Epithelial cell of proximal tubule (primary cell): ENCODE measurements at regions not wholly inside any gene's neighbourhood (a gene's known extent, or its start where the extent isn't known, plus 50 kb on each side); places are given as distances from the start of the nearest gene placed in this dataset.
"Not testable (repeated sequence)": the region's sequence is repeated elsewhere in the genome, so short reads cannot be mapped to it uniquely, and the experiment has no call there.

ENCODE experiments used
- DNase-seq: peaks from one replicate; pipeline ENCODE4 v3.0.0-alpha.2; 2011; ENCODE audit warnings: low read depth
- H3K4me3 ChIP-seq: 2 replicates; pipeline ENCODE4 v1.5.1; 2011; ENCODE audit warnings: low read depth, mild to moderate bottlenecking, low read length
- TF ChIP-seq, protein P1 (sequence below): conservative IDR thresholded peaks from 2 replicates; pipeline ENCODE4 v1.5.1; 2012; ENCODE audit warnings: low read depth, mild to moderate bottlenecking, low read length

DNA sequence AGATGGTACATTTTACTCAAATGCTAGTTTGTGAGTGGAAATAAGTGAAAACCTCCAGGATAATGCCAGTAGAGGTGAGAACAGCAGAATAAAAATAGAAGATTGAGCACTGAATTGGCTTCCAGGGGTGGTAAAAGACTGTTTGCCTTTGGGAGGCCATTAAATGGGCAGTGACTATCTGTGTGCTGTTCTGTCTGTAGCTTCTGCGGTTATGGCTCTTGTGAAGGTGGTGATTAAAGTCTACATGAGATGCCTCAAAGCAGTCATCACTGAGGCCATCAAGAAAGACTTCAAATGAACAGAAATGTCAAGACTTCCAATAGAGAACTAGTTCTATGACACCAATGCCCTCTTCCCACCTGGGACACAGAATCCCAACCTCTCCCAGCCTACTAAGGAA lies 108.8 kb downstream of the EFHB start:
- TF ChIP-seq, protein P1, sequence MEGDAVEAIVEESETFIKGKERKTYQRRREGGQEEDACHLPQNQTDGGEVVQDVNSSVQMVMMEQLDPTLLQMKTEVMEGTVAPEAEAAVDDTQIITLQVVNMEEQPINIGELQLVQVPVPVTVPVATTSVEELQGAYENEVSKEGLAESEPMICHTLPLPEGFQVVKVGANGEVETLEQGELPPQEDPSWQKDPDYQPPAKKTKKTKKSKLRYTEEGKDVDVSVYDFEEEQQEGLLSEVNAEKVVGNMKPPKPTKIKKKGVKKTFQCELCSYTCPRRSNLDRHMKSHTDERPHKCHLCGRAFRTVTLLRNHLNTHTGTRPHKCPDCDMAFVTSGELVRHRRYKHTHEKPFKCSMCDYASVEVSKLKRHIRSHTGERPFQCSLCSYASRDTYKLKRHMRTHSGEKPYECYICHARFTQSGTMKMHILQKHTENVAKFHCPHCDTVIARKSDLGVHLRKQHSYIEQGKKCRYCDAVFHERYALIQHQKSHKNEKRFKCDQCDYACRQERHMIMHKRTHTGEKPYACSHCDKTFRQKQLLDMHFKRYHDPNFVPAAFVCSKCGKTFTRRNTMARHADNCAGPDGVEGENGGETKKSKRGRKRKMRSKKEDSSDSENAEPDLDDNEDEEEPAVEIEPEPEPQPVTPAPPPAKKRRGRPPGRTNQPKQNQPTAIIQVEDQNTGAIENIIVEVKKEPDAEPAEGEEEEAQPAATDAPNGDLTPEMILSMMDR = no peak
- DNase-seq = no peak
- no peak overlapping the region for H3K4me3 ChIP-seq

DNA sequence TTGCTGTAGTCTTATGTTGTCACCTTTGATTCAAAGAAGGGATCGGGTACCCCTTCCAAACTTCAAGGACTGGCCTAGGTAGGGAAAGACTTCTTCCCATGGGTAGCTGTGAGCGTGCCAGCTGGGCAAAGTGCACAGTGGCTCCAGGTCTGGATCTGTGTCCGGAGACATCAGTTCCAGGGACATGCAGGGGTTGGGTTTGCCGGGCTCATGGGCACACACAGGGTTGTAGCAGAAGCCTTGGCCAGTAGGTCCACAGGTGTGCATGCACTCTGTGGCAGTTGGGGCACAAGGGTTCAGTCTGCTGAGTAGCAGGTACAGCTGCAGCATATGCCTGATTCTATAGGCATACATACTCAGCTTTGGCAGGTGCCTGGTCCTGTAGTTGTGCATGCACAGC lies 111.2 kb downstream of the EFHB start:
- DNase-seq = no peak
- H3K4me3 ChIP-seq = no peak overlapping the region
- TF ChIP-seq, protein P1 = no peak

DNA sequence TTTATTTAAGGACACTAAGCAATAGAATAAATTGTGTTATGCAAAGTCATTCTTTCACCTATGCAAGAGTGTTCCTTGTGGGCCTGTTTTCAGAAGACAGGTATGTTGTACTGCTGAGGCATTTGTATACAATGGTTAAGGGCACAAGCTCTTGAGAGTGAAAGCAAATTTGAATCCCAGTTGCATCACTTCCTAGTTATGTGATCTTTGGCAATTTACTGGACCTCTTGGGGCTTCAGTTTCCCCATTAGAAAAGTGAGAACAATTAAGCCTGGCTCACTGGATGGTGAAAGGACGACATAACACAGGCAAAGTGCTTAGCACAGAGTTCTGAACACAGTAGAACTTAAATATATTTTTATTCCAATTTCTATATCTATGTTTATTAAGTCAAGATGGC lies 117.4 kb downstream of the EFHB start:
- TF ChIP-seq, protein P1 = no peak

DNA sequence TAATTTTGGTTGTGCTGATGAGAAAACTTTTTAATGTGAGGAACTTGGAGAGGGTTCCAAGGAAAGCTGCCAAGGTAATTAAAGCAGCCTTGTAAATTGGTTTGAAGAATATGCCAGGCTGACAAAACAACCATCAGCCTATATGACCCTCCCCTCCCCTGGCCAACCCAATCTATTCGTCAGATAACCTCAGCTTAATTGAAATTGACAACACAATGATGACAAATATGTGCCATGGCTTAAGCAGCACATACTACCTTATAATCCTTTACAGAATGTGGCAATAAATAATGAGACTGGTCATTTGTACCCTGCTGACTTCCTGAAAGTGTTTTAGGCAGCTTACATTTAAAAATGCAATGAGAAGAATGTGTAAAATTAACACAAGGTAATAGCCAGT lies 118.2 kb downstream of the EFHB start:
- H3K4me3 ChIP-seq = no peak overlapping the region
- no peak for DNase-seq
- TF ChIP-seq, protein P1 = no peak

More for the DNA sequence above, 117.4 kb downstream of the EFHB start:
- no peak for DNase-seq
- no peak overlapping the region for H3K4me3 ChIP-seq

DNA sequence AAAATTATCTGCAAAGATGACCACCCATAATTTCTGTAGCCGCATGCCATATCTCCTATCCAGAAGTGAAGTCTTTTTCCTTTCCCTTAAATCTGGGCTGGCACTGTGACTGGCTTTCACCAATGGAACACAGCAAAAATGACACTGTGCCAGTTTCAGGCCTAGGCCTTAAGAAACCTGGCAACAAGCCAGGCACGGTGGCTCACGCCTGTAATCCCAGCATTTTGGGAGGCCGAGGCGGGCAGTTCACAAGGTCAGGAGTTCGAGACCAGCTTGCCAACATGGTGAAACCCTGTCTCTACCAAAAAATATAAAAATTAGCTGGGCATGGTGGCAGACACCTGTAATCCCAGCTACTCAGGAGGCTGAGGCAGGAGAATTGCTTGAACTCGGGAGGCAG lies 120.3 kb downstream of the EFHB start:
- DNase-seq, H3K4me3 ChIP-seq: not testable (repeated sequence)

DNA sequence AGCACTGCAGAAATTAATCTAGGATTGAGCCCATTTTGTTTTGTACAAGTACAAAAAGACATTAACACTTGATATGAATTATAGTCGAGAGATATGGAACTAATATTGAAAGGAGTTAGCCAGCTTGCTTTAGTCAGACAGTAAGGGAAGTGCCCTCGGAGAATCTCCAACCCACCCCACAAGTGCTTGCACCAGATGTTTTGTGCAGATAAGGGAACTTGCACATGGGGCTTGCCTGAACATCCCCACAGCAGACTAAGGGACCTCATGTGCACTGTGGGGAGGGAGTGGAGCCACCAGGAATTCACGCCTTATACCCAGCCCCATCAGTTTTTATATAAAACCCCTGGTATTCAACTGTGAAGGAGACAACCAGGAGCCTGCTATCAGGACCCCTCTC lies 122.3 kb downstream of the EFHB start:
- TF ChIP-seq, protein P1 = no peak
- H3K4me3 ChIP-seq = no peak overlapping the region
- DNase-seq = no peak

DNA sequence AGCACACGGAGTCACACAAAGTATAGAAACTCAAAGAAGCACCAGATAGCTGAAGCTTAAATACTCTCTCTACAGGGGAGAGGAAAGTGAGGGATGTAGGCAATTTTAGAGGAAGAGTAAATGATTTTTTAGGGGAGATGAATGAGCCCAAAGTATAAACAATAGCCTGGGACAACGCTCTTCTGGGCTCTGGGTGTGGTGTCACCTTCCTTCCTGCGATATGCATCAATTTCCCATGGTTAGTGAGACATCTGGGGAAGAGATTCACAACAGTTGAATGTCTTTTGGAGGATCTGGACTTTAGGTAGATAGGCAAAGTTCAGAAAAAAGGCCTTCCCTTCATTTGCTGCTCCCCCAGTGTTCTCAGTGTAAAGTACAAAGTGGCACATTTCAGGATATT lies 125.2 kb downstream of the EFHB start:
- TF ChIP-seq, protein P1 = no peak
- H3K4me3 ChIP-seq = no peak overlapping the region
- no peak for DNase-seq

DNA sequence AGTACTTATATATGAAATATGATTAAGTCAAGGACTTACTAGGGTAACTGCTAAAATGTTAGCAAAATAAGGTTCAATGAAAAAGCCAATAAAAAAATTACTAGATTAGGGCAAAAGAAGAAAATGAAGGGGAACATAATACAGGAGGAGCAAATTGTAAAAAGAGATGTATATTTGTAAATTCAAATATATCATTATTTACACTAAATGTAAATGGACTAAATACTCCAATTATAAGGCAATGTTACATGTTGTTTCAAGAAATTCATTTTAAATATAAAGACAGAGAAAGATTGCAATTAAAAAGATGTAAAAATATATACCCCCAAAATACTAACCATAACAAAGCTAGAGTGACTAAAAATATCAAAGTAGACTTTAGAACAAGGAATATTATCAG lies 134.1 kb downstream of the EFHB start:
- DNase-seq = no peak
- H3K4me3 ChIP-seq = no peak overlapping the region
- TF ChIP-seq, protein P1 = no peak
